HCT116 (cell line): ENCODE measurements at regions not wholly inside any gene's neighbourhood (a gene's known extent, or its start where the extent isn't known, plus 50 kb on each side); places are given as distances from the start of the nearest gene placed in this dataset.

ENCODE experiments used
- CEBPB ChIP-seq: IDR thresholded peaks from 2 replicates; pipeline ENCODE4 v1.6.1; 2012; ENCODE audit warnings: low read depth
- EZH2 ChIP-seq: fragments of 200-600 bp; sonication (generic); IDR thresholded peaks from 2 replicates; pipeline ENCODE4 v1.6.1; 2017; ENCODE audit warnings: antibody characterized with exemption, mixed run types
- EZH2phosphoT487 ChIP-seq: fragments of 200-600 bp; IDR thresholded peaks from 2 replicates; pipeline ENCODE4 v1.6.1; 2018; ENCODE audit warnings: antibody characterized with exemption, borderline replicate concordance
- POLR2A ChIP-seq: IDR thresholded peaks from 2 replicates; pipeline ENCODE4 v1.7.0; 2011; ENCODE audit warnings: borderline replicate concordance; ENCODE audit not compliant: insufficient read depth, insufficient read length; ENCODE audit errors: extremely low read depth
- POLR2AphosphoS5 ChIP-seq: IDR thresholded peaks from 2 replicates; pipeline ENCODE4 v1.6.1; 2011; ENCODE audit warnings: mild to moderate bottlenecking, low read depth, low read length, moderate library complexity
- SIN3A ChIP-seq: IDR thresholded peaks from 2 replicates; pipeline ENCODE4 v1.6.1; 2012; ENCODE audit warnings: low read depth
- SP1 ChIP-seq: IDR thresholded peaks from 2 replicates; pipeline ENCODE4 v1.6.1; 2012; ENCODE audit warnings: low read depth
- SRF ChIP-seq: IDR thresholded peaks from 2 replicates; pipeline ENCODE4 v1.6.1; 2012; ENCODE audit warnings: low read depth
- ZBTB33 ChIP-seq: IDR thresholded peaks from 2 replicates; pipeline ENCODE4 v1.6.1; 2011; ENCODE audit warnings: mild to moderate bottlenecking, low read length, moderate library complexity; ENCODE audit not compliant: insufficient replicate concordance; ENCODE audit errors: extremely low read depth
- ZFX ChIP-seq: fragments of 450-650 bp; IDR thresholded peaks from 2 replicates; pipeline ENCODE4 v1.6.1; 2017
- TF ChIP-seq, protein P1 (sequence below), 3 experiments: fragments of 200-600 bp in 1 of 3; sonication (generic) in 1 of 3; IDR thresholded peaks in 2 of 3; conservative IDR thresholded peaks in 1 of 3; 2 replicates each; pipeline ENCODE4 v1.5.1; 2012 to 2017; ENCODE audit warnings: low read depth in 2 of 3, low read length in 2 of 3, antibody characterized with exemption in 1 of 3, borderline replicate concordance in 1 of 3, control low read depth in 1 of 3, mild to moderate bottlenecking in 1 of 3, mixed read lengths in 1 of 3, mixed run types in 1 of 3, moderate library complexity in 1 of 3; ENCODE audit not compliant: insufficient read depth in 1 of 3
- TF ChIP-seq, protein P2 (sequence below): IDR thresholded peaks from 2 replicates; pipeline ENCODE4 v1.6.1; 2012
- TF ChIP-seq, protein P3 (sequence below): IDR thresholded peaks from 2 replicates; pipeline ENCODE4 v1.6.1; 2012

DNA sequence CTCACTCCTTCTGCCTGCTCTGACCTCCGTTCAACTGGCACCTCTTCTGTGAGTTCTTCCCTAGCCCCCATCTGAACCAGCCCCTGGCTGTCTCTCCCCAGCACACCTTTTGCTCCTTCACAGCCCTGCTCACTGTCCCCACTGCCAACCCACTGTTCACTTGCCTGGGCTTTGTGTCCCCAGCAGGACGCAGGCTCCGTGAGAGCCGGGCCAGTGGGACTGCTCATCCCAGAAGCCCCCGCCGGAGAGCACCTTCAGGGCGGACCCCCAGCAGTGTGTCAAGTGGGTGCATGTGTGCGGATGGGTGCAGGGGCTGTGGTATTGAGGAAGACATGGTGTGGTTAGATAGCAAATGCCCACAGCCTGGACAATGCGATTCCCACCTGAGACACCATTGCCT is 148.4 kb upstream of the RNF32 start:
- TF ChIP-seq SP1: no peak
- TF ChIP-seq, protein P1, sequence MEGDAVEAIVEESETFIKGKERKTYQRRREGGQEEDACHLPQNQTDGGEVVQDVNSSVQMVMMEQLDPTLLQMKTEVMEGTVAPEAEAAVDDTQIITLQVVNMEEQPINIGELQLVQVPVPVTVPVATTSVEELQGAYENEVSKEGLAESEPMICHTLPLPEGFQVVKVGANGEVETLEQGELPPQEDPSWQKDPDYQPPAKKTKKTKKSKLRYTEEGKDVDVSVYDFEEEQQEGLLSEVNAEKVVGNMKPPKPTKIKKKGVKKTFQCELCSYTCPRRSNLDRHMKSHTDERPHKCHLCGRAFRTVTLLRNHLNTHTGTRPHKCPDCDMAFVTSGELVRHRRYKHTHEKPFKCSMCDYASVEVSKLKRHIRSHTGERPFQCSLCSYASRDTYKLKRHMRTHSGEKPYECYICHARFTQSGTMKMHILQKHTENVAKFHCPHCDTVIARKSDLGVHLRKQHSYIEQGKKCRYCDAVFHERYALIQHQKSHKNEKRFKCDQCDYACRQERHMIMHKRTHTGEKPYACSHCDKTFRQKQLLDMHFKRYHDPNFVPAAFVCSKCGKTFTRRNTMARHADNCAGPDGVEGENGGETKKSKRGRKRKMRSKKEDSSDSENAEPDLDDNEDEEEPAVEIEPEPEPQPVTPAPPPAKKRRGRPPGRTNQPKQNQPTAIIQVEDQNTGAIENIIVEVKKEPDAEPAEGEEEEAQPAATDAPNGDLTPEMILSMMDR (IDR thresholded peaks at IDR 0.05 in 2 of 3, conservative IDR thresholded peaks at IDR 0.05 in 1 of 3; ENCODE audit: borderline replicate concordance in 1 of 3, insufficient read depth in 1 of 3, low read depth in 2 of 3, low read length in 2 of 3): no peak
- TF ChIP-seq, protein P2, sequence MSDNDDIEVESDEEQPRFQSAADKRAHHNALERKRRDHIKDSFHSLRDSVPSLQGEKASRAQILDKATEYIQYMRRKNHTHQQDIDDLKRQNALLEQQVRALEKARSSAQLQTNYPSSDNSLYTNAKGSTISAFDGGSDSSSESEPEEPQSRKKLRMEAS: no peak
- TF ChIP-seq POLR2A: no peak
- TF ChIP-seq EZH2: no peak
- no peak for TF ChIP-seq SIN3A
- TF ChIP-seq CEBPB: no peak
- TF ChIP-seq ZFX: no peak
- TF ChIP-seq, protein P3, sequence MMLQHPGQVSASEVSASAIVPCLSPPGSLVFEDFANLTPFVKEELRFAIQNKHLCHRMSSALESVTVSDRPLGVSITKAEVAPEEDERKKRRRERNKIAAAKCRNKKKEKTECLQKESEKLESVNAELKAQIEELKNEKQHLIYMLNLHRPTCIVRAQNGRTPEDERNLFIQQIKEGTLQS: no peak
- no peak for TF ChIP-seq EZH2phosphoT487
- TF ChIP-seq SRF: no peak
- TF ChIP-seq POLR2AphosphoS5: no peak
- TF ChIP-seq ZBTB33: no peak
